ENCODE measurements at regions not wholly inside any gene's neighbourhood (a gene's known extent, or its start where the extent isn't known, plus 50 kb on each side); places are given as distances from the start of the nearest gene placed in this dataset.

DNA sequence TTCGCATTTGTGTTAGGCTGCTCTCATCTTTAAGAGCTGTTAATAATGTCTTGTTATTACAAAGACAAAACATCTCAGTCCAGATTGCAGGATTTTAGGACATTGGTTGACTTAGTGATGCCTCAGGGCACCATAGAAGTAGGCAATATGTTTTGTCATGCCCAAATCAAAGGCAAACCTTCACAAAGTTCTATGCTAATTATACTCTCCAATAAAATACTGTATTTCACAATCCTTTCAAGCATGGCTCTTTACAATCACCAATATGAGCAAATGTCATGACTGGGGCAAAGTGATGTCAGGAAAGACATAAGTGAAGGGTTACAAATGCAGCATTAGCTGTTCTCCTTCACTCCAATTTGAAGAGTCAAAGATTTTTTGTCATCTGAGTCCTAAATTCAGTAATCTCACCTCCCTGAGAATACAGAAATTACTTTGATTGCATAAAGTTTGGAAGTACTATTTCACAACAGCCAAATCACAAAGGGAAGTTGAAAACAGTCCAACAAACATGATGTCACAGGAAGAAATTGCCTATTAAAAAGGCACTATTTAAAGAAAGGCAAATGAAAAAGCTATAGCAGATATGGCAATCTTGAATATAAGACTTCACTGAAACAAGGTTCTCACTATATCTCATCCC lies 303.2 kb downstream of the PRR16 start:
- TF ChIP-seq, protein P1, sequence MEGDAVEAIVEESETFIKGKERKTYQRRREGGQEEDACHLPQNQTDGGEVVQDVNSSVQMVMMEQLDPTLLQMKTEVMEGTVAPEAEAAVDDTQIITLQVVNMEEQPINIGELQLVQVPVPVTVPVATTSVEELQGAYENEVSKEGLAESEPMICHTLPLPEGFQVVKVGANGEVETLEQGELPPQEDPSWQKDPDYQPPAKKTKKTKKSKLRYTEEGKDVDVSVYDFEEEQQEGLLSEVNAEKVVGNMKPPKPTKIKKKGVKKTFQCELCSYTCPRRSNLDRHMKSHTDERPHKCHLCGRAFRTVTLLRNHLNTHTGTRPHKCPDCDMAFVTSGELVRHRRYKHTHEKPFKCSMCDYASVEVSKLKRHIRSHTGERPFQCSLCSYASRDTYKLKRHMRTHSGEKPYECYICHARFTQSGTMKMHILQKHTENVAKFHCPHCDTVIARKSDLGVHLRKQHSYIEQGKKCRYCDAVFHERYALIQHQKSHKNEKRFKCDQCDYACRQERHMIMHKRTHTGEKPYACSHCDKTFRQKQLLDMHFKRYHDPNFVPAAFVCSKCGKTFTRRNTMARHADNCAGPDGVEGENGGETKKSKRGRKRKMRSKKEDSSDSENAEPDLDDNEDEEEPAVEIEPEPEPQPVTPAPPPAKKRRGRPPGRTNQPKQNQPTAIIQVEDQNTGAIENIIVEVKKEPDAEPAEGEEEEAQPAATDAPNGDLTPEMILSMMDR (IDR thresholded peaks at IDR 0.05), result no peak
- no peak for TF ChIP-seq POLR2A (IDR thresholded peaks at IDR 0.05)
